ENCODE measurements at regions not wholly inside any gene's neighbourhood (a gene's known extent, or its start where the extent isn't known, plus 50 kb on each side); places are given as distances from the start of the nearest gene placed in this dataset.

DNA sequence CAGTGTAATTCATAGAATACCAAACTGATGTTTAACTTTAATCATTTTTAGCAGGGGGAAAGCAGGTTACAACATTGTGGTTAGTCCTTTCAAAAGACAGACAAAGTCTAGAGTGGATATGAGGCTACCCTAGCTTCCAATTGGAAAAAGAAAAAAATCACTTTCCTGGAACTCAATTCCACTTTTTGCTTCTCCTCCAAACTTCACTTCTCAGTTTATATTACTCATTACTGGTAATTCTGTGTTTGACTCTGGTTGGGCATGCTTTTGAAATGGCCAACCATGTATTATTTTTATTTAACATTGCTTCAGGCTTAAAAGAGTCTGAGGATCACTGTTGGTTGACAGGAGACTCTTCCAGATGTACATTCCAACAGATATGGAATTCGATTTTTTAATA, 84.8 kb downstream of the RAP2B start:
- TF ChIP-seq CEBPB (IDR thresholded peaks at IDR 0.05; ENCODE audit: borderline replicate concordance in 1 of 2, low read depth in 2 of 2, low read length in 2 of 2) (no peak), EP300 (IDR thresholded peaks at IDR 0.05; ENCODE audit: borderline replicate concordance in 1 of 2, control insufficient read depth in 1 of 2, low read depth in 2 of 2, low read length in 2 of 2) (no peak), ZNF207 (IDR thresholded peaks at IDR 0.05; ENCODE audit: borderline replicate concordance) (no peak), IRF4 (IDR thresholded peaks at IDR 0.05; ENCODE audit: low read depth, low read length) (no peak)

DNA sequence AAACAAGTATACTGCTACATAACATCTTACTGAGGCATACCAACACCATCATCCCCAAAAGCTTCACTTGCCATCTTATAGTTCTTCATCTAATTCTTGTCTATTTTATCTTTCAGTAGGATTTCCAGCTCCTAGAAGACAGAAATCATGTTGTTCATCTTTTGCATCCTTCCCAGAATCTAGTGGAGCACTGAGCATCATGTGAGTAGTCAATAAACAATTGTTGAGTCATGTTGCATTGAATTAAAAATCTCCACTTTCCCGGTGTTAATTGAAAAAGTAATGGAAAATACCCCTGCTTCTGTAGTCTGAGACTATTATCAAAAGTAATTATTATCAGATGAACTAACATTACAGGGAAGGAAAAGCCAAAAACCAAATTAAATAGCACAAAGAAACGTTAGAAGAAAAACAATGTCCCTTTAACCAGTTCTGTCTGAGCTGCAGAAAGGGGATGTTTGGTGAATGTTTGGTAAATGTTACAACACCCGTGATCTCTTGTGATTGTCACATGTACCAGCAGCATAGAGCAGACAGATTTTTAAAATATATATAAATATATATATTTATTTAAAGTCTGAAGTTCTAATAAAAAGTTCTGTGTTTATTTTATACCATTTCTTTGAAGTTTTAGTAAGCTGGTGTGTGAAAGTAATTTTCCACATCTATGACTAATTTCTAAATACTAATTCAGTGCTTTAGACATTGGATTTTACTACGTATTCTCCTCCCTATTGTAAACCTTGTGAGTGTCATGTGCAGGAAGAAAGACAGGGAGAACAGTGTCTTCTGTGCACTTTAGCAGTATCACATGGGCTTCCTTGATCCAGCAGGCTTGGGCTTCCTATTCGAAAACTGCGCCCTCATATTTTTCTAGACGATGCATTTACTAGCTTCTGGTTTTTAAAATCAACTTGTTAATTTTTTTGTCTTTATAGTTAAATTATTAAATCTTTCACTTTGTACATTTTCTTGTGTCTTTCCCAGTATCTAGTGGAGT, 85.6 kb downstream of the RAP2B start:
- no peak overlapping the region for H3K4me3 ChIP-seq
- 54% methylated on average over 7 of the region's 7 CpGs for WGBS (ENCODE audit: insufficient coverage, insufficient replicate concordance, low lambda C conversion rate, missing lambda C conversion rate)
- FAIRE-seq (no peak), DNase-seq (ENCODE audit: low read depth, low spot score) (no peak), ATAC-seq (no peak)
- H3K9ac ChIP-seq (ENCODE audit: control insufficient read depth, insufficient read depth, low read length): no peak overlapping the region
- ChIA-PET CTCF (no interaction called here), RAD21 (ENCODE audit: unreplicated experiment) (no interaction called here), POLR2A (interaction anchor here (0.7 kb wide), 1 partner anchor 60 kb away, joined by 3 read pairs; no protein-coding TSS in a partner anchor), SMC1A (ENCODE audit: uncharacterized antibody, unreplicated experiment) (interaction anchor here (0.6 to 0.9 kb wide), 2 partner anchors 10 to 235 kb away, joined by 3 read pairs; no protein-coding TSS in a partner anchor)
- no TSS peak for BruUV-seq (replicated peaks)
- intact Hi-C loops (cut with micrococcal nuclease; ENCODE audit: unreplicated experiment) (no loop called here), in situ Hi-C loops (cut with MboI) (no loop called here)
- no peaks in the 10 kb centered on the region for H3K79me2 ChIP-seq (ENCODE audit: control insufficient read depth, insufficient read depth, low read length)
- no peaks in the 10 kb centered on the region; a peak in 1 of 4 replicates for H3K27me3 ChIP-seq (replicated peaks in 1 of 2; ENCODE audit: control insufficient read depth in 2 of 2, insufficient read depth in 2 of 2, low read length in 1 of 2)
- no peaks in the 10 kb centered on the region for H3K4me1 ChIP-seq (ENCODE audit: control insufficient read depth, insufficient read depth, low read length)
- H3K4me2 ChIP-seq (ENCODE audit: control insufficient read depth, insufficient read depth): no peak overlapping the region
- no peak overlapping the region for H2AFZ ChIP-seq (ENCODE audit: control insufficient read depth, low read depth, low read length)
- H3K9me3 ChIP-seq (replicated peaks; ENCODE audit: control insufficient read depth, insufficient read depth, low read length): no peaks in the 10 kb centered on the region
- H4K20me1 ChIP-seq (ENCODE audit: control insufficient read depth, insufficient read depth): no peaks in the 10 kb centered on the region
- no peaks in the 10 kb centered on the region for H3K36me3 ChIP-seq (ENCODE audit: control insufficient read depth in 2 of 2, insufficient read depth in 2 of 2, low read length in 1 of 2)
- no peak overlapping the region for H3K27ac ChIP-seq (ENCODE audit: control insufficient read depth, insufficient read depth)
- TF ChIP-seq, protein P1, sequence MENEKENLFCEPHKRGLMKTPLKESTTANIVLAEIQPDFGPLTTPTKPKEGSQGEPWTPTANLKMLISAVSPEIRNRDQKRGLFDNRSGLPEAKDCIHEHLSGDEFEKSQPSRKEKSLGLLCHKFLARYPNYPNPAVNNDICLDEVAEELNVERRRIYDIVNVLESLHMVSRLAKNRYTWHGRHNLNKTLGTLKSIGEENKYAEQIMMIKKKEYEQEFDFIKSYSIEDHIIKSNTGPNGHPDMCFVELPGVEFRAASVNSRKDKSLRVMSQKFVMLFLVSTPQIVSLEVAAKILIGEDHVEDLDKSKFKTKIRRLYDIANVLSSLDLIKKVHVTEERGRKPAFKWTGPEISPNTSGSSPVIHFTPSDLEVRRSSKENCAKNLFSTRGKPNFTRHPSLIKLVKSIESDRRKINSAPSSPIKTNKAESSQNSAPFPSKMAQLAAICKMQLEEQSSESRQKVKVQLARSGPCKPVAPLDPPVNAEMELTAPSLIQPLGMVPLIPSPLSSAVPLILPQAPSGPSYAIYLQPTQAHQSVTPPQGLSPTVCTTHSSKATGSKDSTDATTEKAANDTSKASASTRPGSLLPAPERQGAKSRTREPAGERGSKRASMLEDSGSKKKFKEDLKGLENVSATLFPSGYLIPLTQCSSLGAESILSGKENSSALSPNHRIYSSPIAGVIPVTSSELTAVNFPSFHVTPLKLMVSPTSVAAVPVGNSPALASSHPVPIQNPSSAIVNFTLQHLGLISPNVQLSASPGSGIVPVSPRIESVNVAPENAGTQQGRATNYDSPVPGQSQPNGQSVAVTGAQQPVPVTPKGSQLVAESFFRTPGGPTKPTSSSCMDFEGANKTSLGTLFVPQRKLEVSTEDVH (IDR thresholded peaks at IDR 0.05; ENCODE audit: low read depth, partially characterized antibody): no peak
- TF ChIP-seq IRF4 (IDR thresholded peaks at IDR 0.05; ENCODE audit: low read depth, low read length): no peak
- no peak for TF ChIP-seq NFIC (IDR thresholded peaks at IDR 0.05; ENCODE audit: low read depth, low read length)
- TF ChIP-seq RAD21 (IDR thresholded peaks at IDR 0.05; ENCODE audit: insufficient read depth, low read depth, low read length): no peak
- no peak for TF ChIP-seq ZNF24 (IDR thresholded peaks at IDR 0.05)
- no peak for TF ChIP-seq SIN3A (IDR thresholded peaks at IDR 0.05; ENCODE audit: low read depth, low read length)
- no peak for TF ChIP-seq MEF2A (IDR thresholded peaks at IDR 0.05; ENCODE audit: insufficient read depth, low read depth, low read length)
- TF ChIP-seq FOXK2 (IDR thresholded peaks at IDR 0.05): no peak
- TF ChIP-seq NFXL1 (IDR thresholded peaks at IDR 0.05; ENCODE audit: borderline replicate concordance): no peak
- no peak for TF ChIP-seq ZNF274 (IDR thresholded peaks at IDR 0.05; ENCODE audit: insufficient read depth, insufficient read length)
- TF ChIP-seq YY1 (IDR thresholded peaks at IDR 0.05; ENCODE audit: low read depth, low read length): no peak

More for the DNA sequence above, 84.8 kb downstream of the RAP2B start:
- no peak overlapping the region for H3K4me2 ChIP-seq (ENCODE audit: control insufficient read depth, insufficient read depth)
- 0% methylated on average over 1 of the region's 1 CpG for WGBS (ENCODE audit: insufficient coverage, insufficient replicate concordance, low lambda C conversion rate, missing lambda C conversion rate)
- H2AFZ ChIP-seq (ENCODE audit: control insufficient read depth, low read depth, low read length): no peak overlapping the region
- in situ Hi-C loops (cut with MboI) (no loop called here), intact Hi-C loops (cut with micrococcal nuclease; ENCODE audit: unreplicated experiment) (no loop called here)
- BruUV-seq (replicated peaks): no TSS peak
- FAIRE-seq (no peak), ATAC-seq (no peak), DNase-seq (ENCODE audit: low read depth, low spot score) (no peak)
- ChIA-PET RAD21 (ENCODE audit: unreplicated experiment) (no interaction called here), POLR2A (interaction anchor here (0.7 kb wide), 1 partner anchor 60 kb away, joined by 3 read pairs; no protein-coding TSS in a partner anchor), SMC1A (ENCODE audit: uncharacterized antibody, unreplicated experiment) (no interaction called here), CTCF (no interaction called here)
- no peak overlapping the region for H3K27ac ChIP-seq (ENCODE audit: control insufficient read depth, insufficient read depth)
- no peaks in the 10 kb centered on the region for H3K4me1 ChIP-seq (ENCODE audit: control insufficient read depth, insufficient read depth, low read length)
- H4K20me1 ChIP-seq (ENCODE audit: control insufficient read depth, insufficient read depth): no peaks in the 10 kb centered on the region
- no peaks in the 10 kb centered on the region for H3K9me3 ChIP-seq (replicated peaks; ENCODE audit: control insufficient read depth, insufficient read depth, low read length)
- H3K9ac ChIP-seq (ENCODE audit: control insufficient read depth, insufficient read depth, low read length): no peak overlapping the region
- H3K36me3 ChIP-seq (ENCODE audit: control insufficient read depth in 2 of 2, insufficient read depth in 2 of 2, low read length in 1 of 2): no peaks in the 10 kb centered on the region
- H3K79me2 ChIP-seq (ENCODE audit: control insufficient read depth, insufficient read depth, low read length): no peaks in the 10 kb centered on the region
- H3K27me3 ChIP-seq (replicated peaks in 1 of 2; ENCODE audit: control insufficient read depth in 2 of 2, insufficient read depth in 2 of 2, low read length in 1 of 2): no peaks in the 10 kb centered on the region; a peak in 1 of 4 replicates
- no peak overlapping the region for H3K4me3 ChIP-seq

Measured in GM12878 (cell line).